HG02885 (cell line): ENCODE measurements at regions not wholly inside any gene's neighbourhood (a gene's known extent, or its start where the extent isn't known, plus 50 kb on each side); places are given as distances from the start of the nearest gene placed in this dataset.

ENCODE experiments used
- ATAC-seq: cut with Tn5 transposase; IDR thresholded peaks from one replicate; pipeline ENCODE4 v1.9.1; 2021; ENCODE audit warnings: mild to moderate bottlenecking; ENCODE audit not compliant: unreplicated experiment, poor library complexity

DNA sequence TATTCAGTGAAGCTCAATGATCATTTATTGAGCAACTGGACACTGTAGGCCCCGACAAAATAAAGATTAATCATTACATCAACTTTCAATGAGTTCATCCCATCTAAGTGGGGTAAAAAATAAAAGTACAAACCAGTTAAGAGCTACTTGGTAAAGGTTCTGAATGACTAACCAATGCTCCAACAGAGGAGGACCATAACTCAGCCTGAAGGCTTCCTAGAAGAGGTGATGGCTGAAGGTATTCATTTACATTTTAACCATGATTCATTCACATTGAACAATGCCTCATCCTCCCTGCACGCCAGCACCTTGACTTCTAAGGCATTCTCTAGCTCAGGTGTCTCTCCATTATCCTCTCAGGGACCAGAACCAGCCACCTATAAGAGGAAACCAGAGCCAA, 201.4 kb downstream of the ZNF462 start:
- ATAC-seq: no peak

DNA sequence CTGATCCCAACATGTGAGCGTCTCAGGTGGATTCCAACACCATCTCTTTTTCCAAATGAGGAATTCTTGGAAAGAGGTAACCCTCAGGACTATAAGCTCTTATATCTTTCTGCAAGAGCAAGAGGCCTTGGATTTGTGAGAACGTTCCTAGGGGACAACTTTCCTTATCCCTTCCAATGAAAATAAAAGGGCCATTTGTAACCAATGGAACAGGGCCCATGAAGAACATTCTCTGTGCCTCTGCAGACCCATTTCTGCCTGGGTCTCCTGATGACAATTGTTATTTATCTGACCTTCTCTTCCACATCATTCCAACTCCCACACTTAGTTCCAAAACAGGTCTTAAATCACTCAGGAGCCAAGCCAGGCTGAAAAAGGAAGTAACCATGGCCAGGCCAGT, 202.6 kb downstream of the ZNF462 start:
- no peak for ATAC-seq

GRCh38 chr9:107067739-107068416, 204.9 kb downstream of the ZNF462 start:
- no peak for ATAC-seq

- ATAC-seq: no peak
Observed at GRCh38 chr9:107068581-107068980, 205.6 kb downstream of the ZNF462 start.

DNA sequence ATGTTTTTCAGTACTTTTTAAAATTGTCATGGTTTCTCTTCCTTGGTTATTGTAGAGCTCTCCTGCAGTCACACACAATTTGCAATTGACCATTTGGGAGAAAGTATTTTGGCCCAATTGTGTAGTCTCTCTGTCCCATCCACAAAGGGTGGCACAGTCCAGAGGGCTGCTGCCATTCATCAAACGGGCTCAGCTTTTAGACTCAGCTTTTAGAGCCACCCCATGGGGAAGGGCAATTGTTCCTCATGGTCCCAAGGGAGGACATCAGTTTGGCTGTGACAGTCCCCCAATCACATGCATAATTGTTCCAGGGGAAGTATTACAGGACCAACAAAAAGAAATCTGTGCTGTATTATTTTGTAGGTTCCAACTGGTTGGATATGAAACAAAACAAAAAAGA, 207.6 kb downstream of the ZNF462 start:
- no peak for ATAC-seq

DNA sequence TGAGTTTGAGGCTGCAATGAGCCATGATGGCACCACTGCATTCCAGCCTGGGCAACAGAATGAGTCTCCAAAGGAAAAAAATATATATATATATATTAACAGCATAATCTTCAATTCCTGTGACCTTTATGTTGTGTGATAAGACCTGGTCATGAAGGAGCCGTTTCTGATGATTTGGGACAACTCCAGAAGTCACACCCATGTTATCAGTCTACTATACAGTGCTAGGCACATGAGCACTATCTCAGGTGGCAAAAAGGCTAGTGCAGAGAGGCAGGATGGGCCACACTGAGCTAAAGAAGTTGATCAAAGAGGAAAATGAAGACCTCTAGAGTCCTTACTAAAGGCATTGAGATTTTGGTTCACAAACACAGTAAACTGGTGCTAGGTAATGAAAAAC, 205.0 kb upstream of the RAD23B start:
- ATAC-seq: no peak

DNA sequence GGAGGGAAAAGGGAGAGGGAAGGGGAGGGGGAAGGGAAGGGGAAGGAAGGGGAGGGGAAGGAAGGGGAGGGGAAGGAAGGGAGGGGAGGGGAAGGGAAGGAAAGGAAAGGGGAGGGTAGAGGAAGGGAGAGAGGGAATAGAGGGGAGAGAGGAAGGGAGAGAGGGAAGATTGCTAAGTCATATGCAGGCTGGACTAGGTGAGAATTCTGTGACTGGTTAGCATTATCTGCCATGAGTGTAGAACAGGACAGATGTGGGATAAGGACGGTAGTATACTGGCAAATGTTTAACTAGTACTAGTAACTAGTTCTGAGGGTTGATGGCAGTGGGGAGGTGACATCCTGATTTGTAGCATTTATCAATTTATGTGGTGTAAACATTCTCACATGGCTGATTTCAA, 203.5 kb upstream of the RAD23B start:
- ATAC-seq: no peak

GRCh38 chr9:107080130-107080529, 202.9 kb upstream of the RAD23B start:
- ATAC-seq: no peak

- ATAC-seq: no peak
Observed at GRCh38 chr9:107086460-107086859, 196.6 kb upstream of the RAD23B start.

DNA sequence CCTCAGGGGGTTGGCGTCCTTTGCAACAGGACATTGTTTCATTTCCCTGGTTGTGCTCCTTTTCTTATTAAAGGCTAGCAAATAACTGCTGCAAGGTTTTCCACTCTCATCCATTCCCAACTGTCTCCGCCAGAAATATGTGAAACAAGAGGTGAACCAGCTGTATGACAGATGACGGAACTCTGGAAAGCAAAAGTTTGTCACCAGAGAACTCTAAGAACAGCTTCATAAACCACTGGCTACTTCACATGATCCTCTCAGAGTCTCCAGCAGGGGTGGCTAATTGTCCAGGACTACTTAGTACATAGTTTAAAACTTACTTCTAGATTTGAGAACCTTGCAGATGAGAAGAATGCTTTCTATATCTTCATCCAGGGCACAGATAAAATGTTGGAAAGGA, 195.9 kb upstream of the RAD23B start:
- ATAC-seq: no peak

DNA sequence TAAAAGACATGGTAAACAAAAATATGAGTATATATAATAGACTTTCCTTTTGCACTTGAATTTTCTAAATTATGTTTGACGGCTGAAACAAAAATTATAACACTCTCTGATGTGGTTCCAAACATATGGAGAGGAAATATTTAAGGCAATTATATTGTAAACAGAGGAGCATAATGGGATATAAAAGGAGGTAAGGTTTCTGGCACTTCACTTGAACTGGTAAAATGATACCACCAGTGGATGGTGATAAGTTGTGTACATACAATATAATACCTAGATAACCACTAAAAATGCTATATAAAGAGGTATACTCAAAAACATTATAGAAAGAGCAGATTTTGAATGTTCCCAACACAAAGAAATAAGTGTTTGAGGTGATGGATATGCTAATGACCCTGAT, 192.9 kb upstream of the RAD23B start:
- no peak for ATAC-seq

DNA sequence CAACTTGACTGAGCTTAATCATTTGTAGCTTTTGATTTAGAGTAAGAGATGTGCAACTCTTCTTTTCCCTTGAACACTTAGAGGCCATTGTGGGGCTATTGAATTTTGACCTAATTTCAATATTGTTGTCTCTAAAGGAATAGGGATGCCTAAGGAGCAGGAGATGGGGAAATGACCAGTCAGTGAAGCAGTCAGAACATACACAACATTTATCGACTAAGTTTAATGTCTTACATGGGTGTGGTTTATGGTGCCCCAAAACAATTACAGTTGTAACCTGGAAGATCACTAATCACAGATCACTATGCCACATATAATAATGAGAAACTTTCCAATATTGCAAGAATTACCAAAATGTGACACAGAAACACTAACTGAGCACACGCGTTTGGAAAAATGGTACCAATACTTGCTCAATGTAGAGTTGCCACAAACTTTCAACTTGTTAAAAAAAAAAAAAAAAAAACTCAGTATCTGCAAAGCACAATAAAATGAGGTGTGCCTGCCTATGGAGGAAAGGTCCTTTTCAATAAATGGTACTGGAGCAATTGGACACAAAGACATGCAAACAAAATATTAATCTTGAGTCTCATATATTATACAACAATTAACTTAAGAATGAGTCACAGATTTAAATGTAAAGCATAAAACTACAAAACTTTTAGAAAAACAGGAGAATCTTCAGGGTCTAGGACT, 189.6 kb upstream of the RAD23B start:
- ATAC-seq: no peak

DNA sequence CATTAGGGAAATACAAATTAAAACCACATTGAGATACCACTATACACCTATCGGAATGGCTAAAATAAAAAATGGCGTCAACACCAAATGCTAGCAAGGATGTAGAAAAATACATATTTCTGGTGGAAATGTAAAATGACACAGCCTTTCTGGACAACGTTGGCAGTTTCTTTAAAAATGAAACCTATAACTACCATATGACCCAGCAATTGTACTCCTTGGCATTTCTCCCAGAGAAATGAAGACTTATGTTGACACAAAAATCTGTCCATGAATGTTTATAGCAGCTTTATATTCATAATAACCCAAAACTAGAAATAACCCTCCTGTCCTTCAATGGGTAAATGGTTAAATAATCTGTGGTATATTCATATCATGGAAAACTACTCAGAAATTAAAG, 188.7 kb upstream of the RAD23B start:
- no peak for ATAC-seq

DNA sequence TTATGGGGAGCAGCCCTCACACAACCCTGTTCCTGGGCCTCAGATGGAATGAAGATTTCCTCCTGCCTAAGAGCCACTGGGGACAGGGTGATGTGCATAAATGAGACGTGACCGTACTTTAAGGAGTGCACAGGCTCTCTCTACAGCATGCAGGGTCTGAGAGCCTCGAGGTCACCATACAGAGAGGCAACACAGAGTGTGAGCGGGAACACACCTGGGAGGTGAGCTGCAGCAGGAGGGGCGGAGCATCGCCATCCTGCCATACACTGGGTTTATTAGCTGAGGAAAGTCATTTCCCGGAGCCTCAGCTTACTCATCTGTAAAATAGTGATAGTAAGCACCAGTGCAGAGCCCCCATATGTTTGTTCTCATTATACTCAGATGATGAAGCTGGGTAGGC, 182.5 kb upstream of the RAD23B start:
- no peak for ATAC-seq

DNA sequence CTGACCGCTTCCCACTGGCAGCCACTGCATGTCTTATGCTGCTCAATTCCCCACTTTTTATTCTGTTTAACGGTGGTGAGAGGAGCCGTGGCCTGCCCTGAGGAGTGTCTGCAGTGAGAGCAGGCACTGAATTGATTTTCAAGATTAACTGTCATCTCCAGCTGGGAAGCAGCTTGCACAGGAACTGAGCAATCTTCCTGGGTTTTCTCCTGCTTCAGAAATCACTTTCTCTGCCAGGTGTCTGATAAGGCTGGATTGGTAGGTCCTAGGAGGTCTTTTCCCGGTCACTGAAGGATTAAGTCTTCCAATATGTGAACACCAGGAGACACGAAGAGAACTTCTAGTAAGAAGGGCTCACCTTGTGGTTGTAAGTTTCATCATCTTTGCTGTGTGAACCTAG, 181.1 kb upstream of the RAD23B start:
- ATAC-seq: no peak

DNA sequence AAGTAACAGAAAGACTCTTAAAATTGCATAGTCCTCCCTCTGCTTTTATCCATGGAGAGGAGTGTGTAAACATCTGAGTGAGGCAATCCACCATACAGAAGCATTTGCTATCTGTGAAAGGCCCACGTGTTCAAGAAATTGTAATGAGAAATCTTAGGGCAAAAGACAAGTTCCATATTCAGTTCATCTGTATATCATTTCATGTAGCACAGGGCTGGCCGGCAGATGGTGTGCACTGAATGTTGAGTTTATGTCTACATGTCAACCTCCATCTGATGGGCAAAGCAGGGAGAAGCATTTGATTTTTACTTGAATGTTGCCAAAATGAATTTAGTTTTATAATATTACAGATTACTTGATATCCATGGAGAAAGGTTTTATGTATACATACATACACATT, 179.5 kb upstream of the RAD23B start:
- ATAC-seq: no peak

GRCh38 chr9:107105784-107106183, 177.3 kb upstream of the RAD23B start:
- ATAC-seq: no peak

GRCh38 chr9:107106416-107106815, 176.7 kb upstream of the RAD23B start:
- no peak for ATAC-seq

- no peak for ATAC-seq
Observed at GRCh38 chr9:107108342-107109130, 174.5 kb upstream of the RAD23B start.

- ATAC-seq: no peak
Observed at GRCh38 chr9:107109324-107109723, 173.8 kb upstream of the RAD23B start.

- ATAC-seq: no peak
Observed at GRCh38 chr9:107110153-107110552, 172.9 kb upstream of the RAD23B start.
